Endothelial cell of umbilical vein (primary cell): ENCODE measurements at regions not wholly inside any gene's neighbourhood (a gene's known extent, or its start where the extent isn't known, plus 50 kb on each side); places are given as distances from the start of the nearest gene placed in this dataset.

ENCODE experiments used
- BruUV-seq: library from RNA; stranded (reverse); fragments of 400-500 nt; replicated peaks from 2 replicates; lab custom pipeline; 2021; lab: Mats Ljungman, UMichigan
- CTCF ChIA-PET: fragments of 300-600, 350-600 bp; sonication (Branson Sonifier 250); formaldehyde crosslinking; loops from one replicate; lab custom pipeline; 2021; ENCODE audit warnings: antibody characterized with exemption, inconsistent platforms; lab: Charles Lee
- POLR2A ChIA-PET: fragments of 300-600, 350-600 bp; sonication (Branson Sonifier 250); formaldehyde crosslinking; loops from one replicate; lab custom pipeline; 2021; ENCODE audit warnings: antibody characterized with exemption, inconsistent platforms; lab: Charles Lee
- DNase-seq: peaks from one replicate; pipeline ENCODE4 v3.0.0-alpha.2; 2011; ENCODE audit warnings: low read depth, low spot score
- FAIRE-seq: peaks from 2 replicates; lab custom pipeline; 2011; peaks lifted over from hg19 to GRCh38; lab: Jason Lieb, UNC
- H2AFZ ChIP-seq: 2 replicates; pipeline ENCODE4 v1.6.0; 2012; ENCODE audit warnings: low read depth, low read length, control low read depth, inconsistent platforms
- H3K27ac ChIP-seq: 2 replicates; pipeline ENCODE4 v1.5.1; 2011; ENCODE audit warnings: low read depth, mild to moderate bottlenecking, control low read depth, low read length, moderate library complexity; ENCODE audit not compliant: insufficient read depth
- H3K27me3 ChIP-seq, 2 experiments: 2 replicates each; pipeline versions ENCODE4 v1.6.0 to v1.6.1; 2011; ENCODE audit warnings: low read length in 2 of 2, mixed read lengths in 1 of 2; ENCODE audit not compliant: control insufficient read depth in 2 of 2, insufficient read depth in 2 of 2
- H3K36me3 ChIP-seq, 2 experiments: 2 replicates in 1 of 2; 3 replicates in 1 of 2; pipeline ENCODE4 v1.5.1; 2011; ENCODE audit warnings: low read length in 2 of 2, mild to moderate bottlenecking in 1 of 2, moderate library complexity in 1 of 2; ENCODE audit not compliant: control insufficient read depth in 2 of 2, insufficient read depth in 2 of 2; ENCODE audit errors: extremely low read depth in 1 of 2
- H3K4me1 ChIP-seq: 3 replicates; pipeline ENCODE4 v1.5.1; 2011; ENCODE audit warnings: mild to moderate bottlenecking, low read length; ENCODE audit not compliant: control insufficient read depth, insufficient read depth; ENCODE audit errors: extremely low read depth
- H3K4me2 ChIP-seq: 2 replicates; pipeline ENCODE4 v1.6.1; 2011; ENCODE audit warnings: low read length, control low read depth, mixed read lengths; ENCODE audit not compliant: insufficient read depth
- H3K4me3 ChIP-seq, 3 experiments: fragments of 200-600 bp in 1 of 3; sonication (generic), shearing (Covaris generic) in 1 of 3; replicated peaks in 1 of 3; 2 replicates each; pipeline ENCODE4 v1.5.1; 2011 to 2016; ENCODE audit warnings: control low read depth in 3 of 3, low read length in 3 of 3, mild to moderate bottlenecking in 2 of 3, inconsistent platforms in 1 of 3, low read depth in 1 of 3, moderate library complexity in 1 of 3; ENCODE audit not compliant: insufficient read depth in 1 of 3
- H3K79me2 ChIP-seq: 2 replicates; pipeline ENCODE4 v1.6.0; 2012; ENCODE audit warnings: low read length, inconsistent platforms; ENCODE audit not compliant: control insufficient read depth, insufficient read depth
- H3K9ac ChIP-seq: replicated peaks from 2 replicates; pipeline ENCODE3; 2011; ENCODE audit warnings: low read length, control low read depth; ENCODE audit not compliant: insufficient read depth; ENCODE audit errors: extremely low read depth
- H3K9me1 ChIP-seq: replicated peaks from 3 replicates; pipeline ENCODE4 v1.6.0; 2011; ENCODE audit warnings: mild to moderate bottlenecking, low read length; ENCODE audit not compliant: control insufficient read depth, insufficient read depth; ENCODE audit errors: extremely low read depth
- H3K9me3 ChIP-seq: replicated peaks from 2 replicates; pipeline ENCODE4 v1.5.1; 2012; ENCODE audit warnings: low read length, inconsistent platforms; ENCODE audit not compliant: control insufficient read depth, insufficient read depth
- H4K20me1 ChIP-seq: replicated peaks from 2 replicates; pipeline ENCODE3; 2011; ENCODE audit warnings: mild to moderate bottlenecking, low read length; ENCODE audit not compliant: control insufficient read depth, insufficient read depth; ENCODE audit errors: extremely low read depth
- CTCF ChIP-seq, 2 donors: IDR thresholded peaks; 1 replicate in 1 of 2; 2 replicates in 1 of 2; pipeline ENCODE4 v1.5.1; 2011; ENCODE audit warnings: low read length in 2 of 2, mild to moderate bottlenecking in 2 of 2, moderate library complexity in 2 of 2, control low read depth in 1 of 2, inconsistent platforms in 1 of 2, low read depth in 1 of 2; ENCODE audit not compliant: insufficient read depth in 1 of 2; ENCODE audit errors: extremely low read depth in 1 of 2
- EZH2 ChIP-seq: IDR thresholded peaks from 2 replicates; pipeline ENCODE4 v1.6.1; 2012; ENCODE audit warnings: borderline replicate concordance, low read depth, mild to moderate bottlenecking, moderate library complexity, low read length, inconsistent platforms; ENCODE audit not compliant: severe bottlenecking
- FOS ChIP-seq: IDR thresholded peaks from 2 replicates; pipeline ENCODE4 v1.6.1; 2011; ENCODE audit warnings: mild to moderate bottlenecking, low read length, moderate library complexity, borderline replicate concordance; ENCODE audit not compliant: insufficient read depth
- GATA2 ChIP-seq: IDR thresholded peaks from 2 replicates; pipeline ENCODE4 v1.7.0; 2011; ENCODE audit warnings: low read depth, mild to moderate bottlenecking, moderate library complexity, mixed read lengths, low read length; ENCODE audit not compliant: insufficient read length, insufficient read depth
- JUN ChIP-seq: IDR thresholded peaks from 2 replicates; pipeline ENCODE4 v1.6.1; 2011; ENCODE audit warnings: borderline replicate concordance, low read depth; ENCODE audit not compliant: insufficient read length, insufficient read depth
- MAX ChIP-seq: IDR thresholded peaks from 2 replicates; pipeline ENCODE4 v1.6.1; 2011; ENCODE audit not compliant: insufficient read depth, insufficient read length
- MYC ChIP-seq: IDR thresholded peaks from one replicate; pipeline ENCODE4 v1.6.1; 2011; ENCODE audit warnings: mild to moderate bottlenecking, low read depth, low read length
- POLR2AphosphoS5 ChIP-seq: IDR thresholded peaks from 2 replicates; pipeline ENCODE4 v1.6.1; 2012; ENCODE audit warnings: low read depth, mild to moderate bottlenecking, control low read depth, low read length, moderate library complexity; ENCODE audit not compliant: insufficient read depth
- dilution Hi-C: fragments of 300-500 bp; cut with MboI; formaldehyde crosslinking; loops from one replicate; pipeline ENCODE4 v1.15.0; 2019; ENCODE audit warnings: low sequenced_read_pairs; ENCODE audit not compliant: extremely low pct_ligation_motif_present
- intact Hi-C: fragments of 100-400 bp; cut with micrococcal nuclease; formaldehyde crosslinking; loops from one replicate; pipeline ENCODE4 v1.10.0; 2022

DNA sequence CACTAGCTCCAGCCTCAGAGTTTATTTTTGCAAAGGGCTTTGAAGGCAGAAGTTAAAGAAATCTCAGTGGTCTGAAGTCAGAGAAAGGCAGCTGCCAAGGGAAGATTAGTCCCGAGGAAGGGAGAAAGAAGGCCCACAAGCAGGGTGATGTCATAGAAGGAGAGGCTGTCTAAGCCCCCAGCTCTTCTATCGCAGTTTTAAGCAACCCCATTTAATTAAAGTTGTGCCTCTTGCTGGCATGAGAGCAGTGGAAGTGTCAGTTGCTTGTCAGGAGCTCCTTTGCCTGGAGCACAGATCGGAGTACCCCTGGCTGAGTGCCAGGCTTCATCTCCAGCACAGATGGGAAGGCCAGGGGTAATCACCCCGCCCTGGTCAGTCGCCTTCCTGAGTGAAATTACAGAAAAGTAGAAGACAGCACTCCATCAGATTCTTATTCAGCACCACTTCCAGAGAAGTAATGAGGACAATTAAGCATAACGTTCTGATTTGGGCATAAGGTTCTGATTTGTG lies 530.7 kb downstream of the EPHB1 start:
- H3K27me3 ChIP-seq = no peaks in the 10 kb centered on the region
- no peak overlapping the region for H2AFZ ChIP-seq
- H3K4me2 ChIP-seq = no peak overlapping the region
- H3K9ac ChIP-seq = no peak overlapping the region
- H3K27ac ChIP-seq = no peak overlapping the region
- no peak overlapping the region for H3K4me3 ChIP-seq
- no peaks in the 10 kb centered on the region for H4K20me1 ChIP-seq
- H3K4me1 ChIP-seq = no peaks in the 10 kb centered on the region
- no peaks in the 10 kb centered on the region for H3K79me2 ChIP-seq
- no peaks in the 10 kb centered on the region for H3K36me3 ChIP-seq
- intact Hi-C loops = no loop called here
- FAIRE-seq (no peak), DNase-seq (no peak)
- H3K9me3 ChIP-seq = peaks cover 5% of the 10 kb centered on the region
- TF ChIP-seq JUN = no peak
- TF ChIP-seq POLR2AphosphoS5 = no peak
- TF ChIP-seq EZH2 = no peak
- no peak for TF ChIP-seq FOS
- TF ChIP-seq CTCF (IDR thresholded peaks at IDR 0.05; ENCODE audit: extremely low read depth in 1 of 2, insufficient read depth in 1 of 2, low read depth in 1 of 2, low read length in 2 of 2) = no peak
- TF ChIP-seq GATA2 = no peak
- no peak for TF ChIP-seq MAX
- no peak for TF ChIP-seq MYC
- no peaks in the 10 kb centered on the region for H3K9me1 ChIP-seq
- POLR2A ChIA-PET = no interaction called here
- no TSS peak for BruUV-seq
- dilution Hi-C loops = no loop called here
- CTCF ChIA-PET = no interaction called here
